ENCODE measurements at regions not wholly inside any gene's neighbourhood (a gene's known extent, or its start where the extent isn't known, plus 50 kb on each side); places are given as distances from the start of the nearest gene placed in this dataset.

DNA sequence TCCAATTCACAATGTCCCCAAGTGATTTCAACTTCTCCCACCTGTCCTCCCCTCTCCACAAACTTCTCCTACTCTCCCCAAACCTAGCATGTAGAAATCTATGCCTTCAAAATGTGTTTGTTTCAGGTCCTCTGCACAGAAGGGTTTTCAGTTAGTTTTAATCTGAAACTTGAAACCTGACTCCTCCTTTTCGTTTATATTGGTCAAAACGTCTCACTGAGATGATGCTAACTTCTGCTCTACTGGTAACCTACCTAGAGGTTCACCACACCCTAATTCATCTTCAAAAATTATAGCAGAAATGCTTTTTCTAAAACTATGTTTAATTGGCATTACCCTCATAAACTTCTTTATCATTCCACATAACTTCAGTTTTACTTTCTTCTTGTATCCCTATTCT lies 401.8 kb upstream of the ADAMTS16 start:
- Histone ChIP-seq H3K27ac (ENCODE audit: extremely low read depth, low read depth, low read length) (no peak overlapping the region), H3K4me3 (ENCODE audit: low read depth, low read length) (no peak overlapping the region), H3K36me3 (ENCODE audit: control insufficient read depth in 2 of 2, insufficient read depth in 1 of 2, low read length in 2 of 2) (no peaks in the 10 kb centered on the region), H3K4me1 (ENCODE audit: control insufficient read depth, insufficient read depth, low read length) (no peaks in the 10 kb centered on the region), H3K9me3 (ENCODE audit: control insufficient read depth, insufficient read depth, low read depth, low read length) (no peaks in the 10 kb centered on the region)
- TF ChIP-seq ZNF132 (tag by site-specific recombination; IDR thresholded peaks at IDR 0.05; ENCODE audit: borderline replicate concordance) (no peak), ZNF501 (tag by site-specific recombination; IDR thresholded peaks at IDR 0.05) (no peak), ZBTB20 (tag by site-specific recombination; IDR thresholded peaks at IDR 0.05) (no peak), SCRT1 (tag by site-specific recombination; IDR thresholded peaks at IDR 0.05; ENCODE audit: borderline replicate concordance) (no peak), ZNF138 (tag by site-specific recombination; IDR thresholded peaks at IDR 0.05; ENCODE audit: borderline replicate concordance) (no peak), ZNF600 (tag by site-specific recombination; IDR thresholded peaks at IDR 0.05) (no peak), KLF8 (tag by site-specific recombination; IDR thresholded peaks at IDR 0.05) (no peak), ZNF626 (tag by site-specific recombination; IDR thresholded peaks at IDR 0.05) (no peak), KLF17 (tag by site-specific recombination; IDR thresholded peaks at IDR 0.05) (no peak), PRDM1 (tag by site-specific recombination; IDR thresholded peaks at IDR 0.05) (no peak), ZNF114 (tag by site-specific recombination; IDR thresholded peaks at IDR 0.05) (no peak), ZNF623 (tag by site-specific recombination; IDR thresholded peaks at IDR 0.05) (no peak), ZSCAN23 (tag by site-specific recombination; IDR thresholded peaks at IDR 0.05) (no peak)
- TF ChIP-seq, protein P1, sequence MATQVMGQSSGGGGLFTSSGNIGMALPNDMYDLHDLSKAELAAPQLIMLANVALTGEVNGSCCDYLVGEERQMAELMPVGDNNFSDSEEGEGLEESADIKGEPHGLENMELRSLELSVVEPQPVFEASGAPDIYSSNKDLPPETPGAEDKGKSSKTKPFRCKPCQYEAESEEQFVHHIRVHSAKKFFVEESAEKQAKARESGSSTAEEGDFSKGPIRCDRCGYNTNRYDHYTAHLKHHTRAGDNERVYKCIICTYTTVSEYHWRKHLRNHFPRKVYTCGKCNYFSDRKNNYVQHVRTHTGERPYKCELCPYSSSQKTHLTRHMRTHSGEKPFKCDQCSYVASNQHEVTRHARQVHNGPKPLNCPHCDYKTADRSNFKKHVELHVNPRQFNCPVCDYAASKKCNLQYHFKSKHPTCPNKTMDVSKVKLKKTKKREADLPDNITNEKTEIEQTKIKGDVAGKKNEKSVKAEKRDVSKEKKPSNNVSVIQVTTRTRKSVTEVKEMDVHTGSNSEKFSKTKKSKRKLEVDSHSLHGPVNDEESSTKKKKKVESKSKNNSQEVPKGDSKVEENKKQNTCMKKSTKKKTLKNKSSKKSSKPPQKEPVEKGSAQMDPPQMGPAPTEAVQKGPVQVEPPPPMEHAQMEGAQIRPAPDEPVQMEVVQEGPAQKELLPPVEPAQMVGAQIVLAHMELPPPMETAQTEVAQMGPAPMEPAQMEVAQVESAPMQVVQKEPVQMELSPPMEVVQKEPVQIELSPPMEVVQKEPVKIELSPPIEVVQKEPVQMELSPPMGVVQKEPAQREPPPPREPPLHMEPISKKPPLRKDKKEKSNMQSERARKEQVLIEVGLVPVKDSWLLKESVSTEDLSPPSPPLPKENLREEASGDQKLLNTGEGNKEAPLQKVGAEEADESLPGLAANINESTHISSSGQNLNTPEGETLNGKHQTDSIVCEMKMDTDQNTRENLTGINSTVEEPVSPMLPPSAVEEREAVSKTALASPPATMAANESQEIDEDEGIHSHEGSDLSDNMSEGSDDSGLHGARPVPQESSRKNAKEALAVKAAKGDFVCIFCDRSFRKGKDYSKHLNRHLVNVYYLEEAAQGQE (tag by site-specific recombination; IDR thresholded peaks at IDR 0.05): no peak
- TF ChIP-seq, protein P2, sequence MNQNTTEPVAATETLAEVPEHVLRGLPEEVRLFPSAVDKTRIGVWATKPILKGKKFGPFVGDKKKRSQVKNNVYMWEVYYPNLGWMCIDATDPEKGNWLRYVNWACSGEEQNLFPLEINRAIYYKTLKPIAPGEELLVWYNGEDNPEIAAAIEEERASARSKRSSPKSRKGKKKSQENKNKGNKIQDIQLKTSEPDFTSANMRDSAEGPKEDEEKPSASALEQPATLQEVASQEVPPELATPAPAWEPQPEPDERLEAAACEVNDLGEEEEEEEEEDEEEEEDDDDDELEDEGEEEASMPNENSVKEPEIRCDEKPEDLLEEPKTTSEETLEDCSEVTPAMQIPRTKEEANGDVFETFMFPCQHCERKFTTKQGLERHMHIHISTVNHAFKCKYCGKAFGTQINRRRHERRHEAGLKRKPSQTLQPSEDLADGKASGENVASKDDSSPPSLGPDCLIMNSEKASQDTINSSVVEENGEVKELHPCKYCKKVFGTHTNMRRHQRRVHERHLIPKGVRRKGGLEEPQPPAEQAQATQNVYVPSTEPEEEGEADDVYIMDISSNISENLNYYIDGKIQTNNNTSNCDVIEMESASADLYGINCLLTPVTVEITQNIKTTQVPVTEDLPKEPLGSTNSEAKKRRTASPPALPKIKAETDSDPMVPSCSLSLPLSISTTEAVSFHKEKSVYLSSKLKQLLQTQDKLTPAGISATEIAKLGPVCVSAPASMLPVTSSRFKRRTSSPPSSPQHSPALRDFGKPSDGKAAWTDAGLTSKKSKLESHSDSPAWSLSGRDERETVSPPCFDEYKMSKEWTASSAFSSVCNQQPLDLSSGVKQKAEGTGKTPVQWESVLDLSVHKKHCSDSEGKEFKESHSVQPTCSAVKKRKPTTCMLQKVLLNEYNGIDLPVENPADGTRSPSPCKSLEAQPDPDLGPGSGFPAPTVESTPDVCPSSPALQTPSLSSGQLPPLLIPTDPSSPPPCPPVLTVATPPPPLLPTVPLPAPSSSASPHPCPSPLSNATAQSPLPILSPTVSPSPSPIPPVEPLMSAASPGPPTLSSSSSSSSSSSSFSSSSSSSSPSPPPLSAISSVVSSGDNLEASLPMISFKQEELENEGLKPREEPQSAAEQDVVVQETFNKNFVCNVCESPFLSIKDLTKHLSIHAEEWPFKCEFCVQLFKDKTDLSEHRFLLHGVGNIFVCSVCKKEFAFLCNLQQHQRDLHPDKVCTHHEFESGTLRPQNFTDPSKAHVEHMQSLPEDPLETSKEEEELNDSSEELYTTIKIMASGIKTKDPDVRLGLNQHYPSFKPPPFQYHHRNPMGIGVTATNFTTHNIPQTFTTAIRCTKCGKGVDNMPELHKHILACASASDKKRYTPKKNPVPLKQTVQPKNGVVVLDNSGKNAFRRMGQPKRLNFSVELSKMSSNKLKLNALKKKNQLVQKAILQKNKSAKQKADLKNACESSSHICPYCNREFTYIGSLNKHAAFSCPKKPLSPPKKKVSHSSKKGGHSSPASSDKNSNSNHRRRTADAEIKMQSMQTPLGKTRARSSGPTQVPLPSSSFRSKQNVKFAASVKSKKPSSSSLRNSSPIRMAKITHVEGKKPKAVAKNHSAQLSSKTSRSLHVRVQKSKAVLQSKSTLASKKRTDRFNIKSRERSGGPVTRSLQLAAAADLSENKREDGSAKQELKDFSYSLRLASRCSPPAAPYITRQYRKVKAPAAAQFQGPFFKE (tag by site-specific recombination; IDR thresholded peaks at IDR 0.05; ENCODE audit: borderline replicate concordance): no peak
- TF ChIP-seq, protein P3, sequence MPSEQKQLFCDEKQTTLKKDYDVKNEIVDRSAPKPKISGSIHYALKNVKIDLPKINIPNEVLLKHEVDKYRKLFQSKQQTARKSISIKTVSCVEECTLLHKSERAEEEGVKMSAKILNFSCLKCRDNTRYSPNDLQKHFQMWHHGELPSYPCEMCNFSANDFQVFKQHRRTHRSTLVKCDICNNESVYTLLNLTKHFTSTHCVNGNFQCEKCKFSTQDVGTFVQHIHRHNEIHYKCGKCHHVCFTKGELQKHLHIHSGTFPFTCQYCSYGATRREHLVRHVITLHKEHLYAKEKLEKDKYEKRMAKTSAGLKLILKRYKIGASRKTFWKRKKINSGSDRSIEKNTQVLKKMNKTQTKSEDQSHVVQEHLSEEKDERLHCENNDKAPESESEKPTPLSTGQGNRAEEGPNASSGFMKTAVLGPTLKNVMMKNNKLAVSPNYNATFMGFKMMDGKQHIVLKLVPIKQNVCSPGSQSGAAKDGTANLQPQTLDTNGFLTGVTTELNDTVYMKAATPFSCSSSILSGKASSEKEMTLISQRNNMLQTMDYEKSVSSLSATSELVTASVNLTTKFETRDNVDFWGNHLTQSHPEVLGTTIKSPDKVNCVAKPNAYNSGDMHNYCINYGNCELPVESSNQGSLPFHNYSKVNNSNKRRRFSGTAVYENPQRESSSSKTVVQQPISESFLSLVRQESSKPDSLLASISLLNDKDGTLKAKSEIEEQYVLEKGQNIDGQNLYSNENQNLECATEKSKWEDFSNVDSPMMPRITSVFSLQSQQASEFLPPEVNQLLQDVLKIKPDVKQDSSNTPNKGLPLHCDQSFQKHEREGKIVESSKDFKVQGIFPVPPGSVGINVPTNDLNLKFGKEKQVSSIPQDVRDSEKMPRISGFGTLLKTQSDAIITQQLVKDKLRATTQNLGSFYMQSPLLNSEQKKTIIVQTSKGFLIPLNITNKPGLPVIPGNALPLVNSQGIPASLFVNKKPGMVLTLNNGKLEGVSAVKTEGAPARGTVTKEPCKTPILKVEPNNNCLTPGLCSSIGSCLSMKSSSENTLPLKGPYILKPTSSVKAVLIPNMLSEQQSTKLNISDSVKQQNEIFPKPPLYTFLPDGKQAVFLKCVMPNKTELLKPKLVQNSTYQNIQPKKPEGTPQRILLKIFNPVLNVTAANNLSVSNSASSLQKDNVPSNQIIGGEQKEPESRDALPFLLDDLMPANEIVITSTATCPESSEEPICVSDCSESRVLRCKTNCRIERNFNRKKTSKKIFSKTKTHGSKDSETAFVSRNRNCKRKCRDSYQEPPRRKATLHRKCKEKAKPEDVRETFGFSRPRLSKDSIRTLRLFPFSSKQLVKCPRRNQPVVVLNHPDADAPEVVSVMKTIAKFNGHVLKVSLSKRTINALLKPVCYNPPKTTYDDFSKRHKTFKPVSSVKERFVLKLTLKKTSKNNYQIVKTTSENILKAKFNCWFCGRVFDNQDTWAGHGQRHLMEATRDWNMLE (tag by site-specific recombination; conservative IDR thresholded peaks at IDR 0.05; ENCODE audit: low read depth): no peak
- CTCF ChIA-PET: no interaction called here
- POLR2A ChIA-PET: no interaction called here
